ENCODE measurements at regions not wholly inside any gene's neighbourhood (a gene's known extent, or its start where the extent isn't known, plus 50 kb on each side); places are given as distances from the start of the nearest gene placed in this dataset.

- ATAC-seq (ENCODE audit: low FRiP score): no peak
- TF ChIP-seq CTCF (IDR thresholded peaks at IDR 0.05): no peak
- no peak for DNase-seq (ENCODE audit: low spot score)
These were observed 1153.0 kb downstream of the C4orf33 start for GRCh38 chr4:130249002-130249401.

- no peak for TF ChIP-seq CTCF (IDR thresholded peaks at IDR 0.05)
- ATAC-seq (ENCODE audit: low FRiP score) (no peak), DNase-seq (ENCODE audit: low spot score) (no peak)
These were observed 1161.3 kb downstream of the C4orf33 start for GRCh38 chr4:130257271-130257670.

- TF ChIP-seq CTCF (IDR thresholded peaks at IDR 0.05): no peak
- DNase-seq (ENCODE audit: low spot score) (no peak), ATAC-seq (ENCODE audit: low FRiP score) (no peak)
These were observed 1170.9 kb downstream of the C4orf33 start for GRCh38 chr4:130266814-130267213.

- ATAC-seq (ENCODE audit: low FRiP score) (no peak), DNase-seq (ENCODE audit: low spot score) (no peak)
- TF ChIP-seq CTCF (IDR thresholded peaks at IDR 0.05): no peak
These were observed 1192.6 kb downstream of the C4orf33 start for GRCh38 chr4:130288576-130288975.

GRCh38 chr4:130293692-130294091 lies 1197.7 kb downstream of the C4orf33 start:
- ATAC-seq (ENCODE audit: low FRiP score): no peak
- TF ChIP-seq CTCF (IDR thresholded peaks at IDR 0.05): no peak
- no peak for DNase-seq (ENCODE audit: low spot score)

GRCh38 chr4:130296448-130296847 lies 1200.5 kb downstream of the C4orf33 start:
- DNase-seq (ENCODE audit: low spot score): no peak
- no peak for ATAC-seq (ENCODE audit: low FRiP score)
- no peak for TF ChIP-seq CTCF (IDR thresholded peaks at IDR 0.05)

- DNase-seq (ENCODE audit: low spot score): no peak
- no peak for ATAC-seq (ENCODE audit: low FRiP score)
- TF ChIP-seq CTCF (IDR thresholded peaks at IDR 0.05): no peak
These were observed 1210.6 kb downstream of the C4orf33 start for GRCh38 chr4:130306566-130306965.

All from omental fat pad (tissue), 3 donors.